GM18499 (cell line): ENCODE measurements at regions not wholly inside any gene's neighbourhood (a gene's known extent, or its start where the extent isn't known, plus 50 kb on each side); places are given as distances from the start of the nearest gene placed in this dataset.
"Not testable (repeated sequence)": the region's sequence is repeated elsewhere in the genome, so short reads cannot be mapped to it uniquely, and the experiment has no call there.

ENCODE experiments used
- ATAC-seq: cut with Tn5 transposase; IDR thresholded peaks from one replicate; pipeline ENCODE4 v1.9.1; 2021; ENCODE audit warnings: moderate number of reproducible peaks; ENCODE audit not compliant: insufficient read depth, unreplicated experiment

DNA sequence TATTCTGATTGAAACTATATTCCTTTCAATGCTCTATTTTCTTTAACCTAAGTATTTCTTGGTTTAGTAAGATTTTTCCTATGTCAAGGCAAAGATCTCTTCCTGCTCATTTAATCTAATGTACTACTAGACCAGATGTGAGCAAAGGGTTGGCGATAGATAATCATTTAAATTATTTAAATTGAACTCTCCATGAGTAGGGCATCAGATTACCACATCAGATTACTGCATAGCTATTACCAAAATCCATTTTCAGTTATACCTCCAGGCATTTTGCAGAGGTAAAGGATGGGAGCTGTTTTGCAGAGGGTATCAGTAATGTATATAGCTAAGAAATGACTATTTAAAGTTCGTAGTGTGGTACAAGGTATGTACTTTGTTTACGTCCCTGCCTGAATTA lies 607.9 kb downstream of the PTPRC start:
- ATAC-seq, result no peak

DNA sequence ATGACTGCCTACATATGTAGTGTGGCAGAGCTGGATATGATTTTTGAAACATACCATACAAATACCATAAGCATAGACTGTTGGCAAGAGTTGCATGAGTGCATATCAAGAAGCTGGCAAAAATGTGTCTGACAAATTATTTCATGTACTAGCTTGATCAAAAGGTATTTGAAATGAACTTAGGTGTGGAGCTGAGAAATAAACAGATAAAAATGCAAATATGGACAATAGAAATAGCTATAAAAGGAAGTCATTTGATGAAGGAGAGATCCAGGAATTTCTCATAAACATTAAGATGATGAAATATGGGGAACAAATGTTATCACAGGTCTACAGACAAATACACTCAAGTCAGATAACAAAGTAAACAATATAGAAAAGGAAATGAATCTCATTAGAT lies 609.1 kb downstream of the PTPRC start:
- no peak for ATAC-seq

DNA sequence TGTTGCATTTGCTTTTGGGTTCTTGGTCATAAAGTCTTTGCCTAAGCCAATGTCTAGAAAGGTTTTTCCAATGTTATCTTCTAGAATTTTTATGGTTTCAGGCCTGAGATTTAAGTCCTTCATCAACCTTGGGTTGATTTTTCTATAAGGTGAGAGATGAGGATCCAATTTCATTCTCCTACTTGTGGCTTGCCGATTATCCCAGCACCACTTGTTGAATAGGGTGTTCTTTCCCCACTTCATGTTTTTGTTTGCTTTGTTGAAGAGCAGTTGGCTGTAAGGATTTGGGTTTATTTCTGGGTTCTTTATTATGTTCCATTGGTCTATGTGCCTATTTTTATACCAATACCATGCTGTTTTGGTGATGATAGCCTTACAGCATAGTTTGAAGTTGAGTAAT lies 615.2 kb downstream of the PTPRC start:
- ATAC-seq, result not testable (repeated sequence)

DNA sequence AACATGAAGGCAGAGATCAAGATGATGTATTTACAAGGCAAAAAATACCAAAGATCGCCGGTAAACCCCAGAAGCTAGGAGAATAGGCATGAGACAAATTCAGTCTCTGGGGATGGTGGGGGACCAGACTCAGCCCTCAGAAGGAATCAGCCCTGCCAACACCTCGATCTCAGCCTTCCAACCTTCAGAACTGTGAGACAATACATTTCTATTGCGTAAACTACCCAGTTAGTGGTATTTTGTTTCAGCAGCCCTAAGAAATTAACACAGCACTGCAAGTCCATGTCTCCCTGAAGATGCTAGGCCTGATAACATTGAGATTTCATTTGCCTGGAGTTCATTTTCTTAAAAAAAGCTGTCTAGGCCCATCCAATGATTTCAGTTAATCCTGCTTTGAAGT lies 622.5 kb downstream of the PTPRC start:
- ATAC-seq, result no peak

DNA sequence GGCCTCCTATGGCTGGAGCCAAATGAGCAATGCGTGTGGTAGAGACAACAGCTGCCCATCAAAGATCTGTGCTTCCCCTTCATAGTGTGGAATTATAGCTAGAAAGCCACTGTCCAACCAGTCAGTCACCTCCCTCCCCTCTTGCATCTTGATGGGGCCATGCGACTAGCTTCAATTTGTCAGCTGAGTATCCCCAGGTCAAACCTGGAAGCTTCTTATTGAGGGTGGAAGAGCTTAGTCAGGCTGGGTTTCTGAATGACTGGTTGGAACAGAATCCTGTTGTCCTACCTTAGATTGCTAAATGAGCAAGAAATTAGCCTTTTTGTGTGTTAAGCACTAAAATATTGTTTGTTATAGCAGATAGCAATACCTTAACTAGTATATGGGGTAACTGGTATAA lies 625.4 kb downstream of the PTPRC start:
- no peak for ATAC-seq

- ATAC-seq, result no peak
These were observed 626.1 kb downstream of the PTPRC start for GRCh38 chr1:199264911-199265310.

GRCh38 chr1:199265319-199265718 lies 626.5 kb downstream of the PTPRC start:
- no peak for ATAC-seq

DNA sequence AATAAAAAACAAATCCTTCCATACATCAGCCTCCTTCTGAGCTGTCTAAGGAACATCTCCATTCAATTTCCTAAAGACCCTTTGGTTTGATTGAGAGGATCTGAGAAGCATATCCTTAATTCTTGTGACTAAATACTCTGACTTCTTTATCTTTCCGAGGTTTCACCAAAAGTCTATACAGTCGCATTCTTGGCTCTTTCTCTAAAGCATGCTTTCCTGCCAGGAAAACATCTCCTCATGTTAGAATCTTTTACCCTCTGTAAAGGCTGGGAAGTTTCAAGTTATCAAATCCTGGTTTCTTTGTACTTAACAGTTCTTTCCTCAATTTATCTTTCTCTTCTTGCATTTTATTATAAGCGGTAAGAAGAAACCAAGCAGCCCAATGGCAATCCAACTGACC lies 630.4 kb downstream of the PTPRC start:
- no peak for ATAC-seq

DNA sequence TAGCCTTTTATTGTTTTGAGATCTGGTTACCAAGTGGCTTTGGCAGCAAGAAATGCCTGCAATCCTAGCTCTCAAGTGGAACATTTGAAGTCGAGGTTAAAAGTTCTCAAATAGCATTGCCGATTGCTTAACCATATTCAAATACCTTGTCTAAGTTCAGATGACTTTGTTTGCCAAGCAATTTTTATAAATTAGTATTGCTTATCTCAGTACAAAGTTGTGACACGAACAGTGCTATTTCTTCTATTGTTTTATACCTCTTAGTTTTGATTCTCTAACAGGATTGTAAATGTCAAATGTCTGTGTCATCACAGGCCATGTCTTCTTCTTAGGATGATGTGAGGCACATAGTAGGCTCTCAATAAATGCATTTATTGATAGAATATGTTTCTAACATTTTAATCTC lies 633.3 kb downstream of the PTPRC start:
- no peak for ATAC-seq

- ATAC-seq, result peak; percentile 67
These were observed 633.8 kb downstream of the PTPRC start for GRCh38 chr1:199272628-199273086.

- ATAC-seq, result no peak
These were observed 635.1 kb downstream of the PTPRC start for GRCh38 chr1:199273837-199274379.

DNA sequence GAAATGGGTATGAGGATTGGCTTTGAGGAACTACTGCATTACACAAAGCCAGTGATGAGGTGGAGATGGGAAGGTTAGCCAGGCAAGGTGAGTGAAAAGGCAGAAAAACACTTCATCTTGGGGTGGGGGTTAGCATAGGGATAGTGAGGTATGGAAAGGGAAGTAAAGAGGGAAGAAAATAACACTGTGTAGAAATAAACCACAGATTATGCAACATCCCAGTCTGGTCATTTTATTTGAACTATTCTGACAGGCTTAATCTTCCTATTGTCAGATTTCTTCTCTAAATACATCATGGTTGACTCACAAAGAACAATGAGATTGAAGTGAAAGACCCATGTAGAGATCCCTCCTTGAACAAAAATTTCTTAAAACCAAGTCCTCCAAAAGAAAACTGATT lies 640.2 kb downstream of the PTPRC start:
- ATAC-seq, result no peak

DNA sequence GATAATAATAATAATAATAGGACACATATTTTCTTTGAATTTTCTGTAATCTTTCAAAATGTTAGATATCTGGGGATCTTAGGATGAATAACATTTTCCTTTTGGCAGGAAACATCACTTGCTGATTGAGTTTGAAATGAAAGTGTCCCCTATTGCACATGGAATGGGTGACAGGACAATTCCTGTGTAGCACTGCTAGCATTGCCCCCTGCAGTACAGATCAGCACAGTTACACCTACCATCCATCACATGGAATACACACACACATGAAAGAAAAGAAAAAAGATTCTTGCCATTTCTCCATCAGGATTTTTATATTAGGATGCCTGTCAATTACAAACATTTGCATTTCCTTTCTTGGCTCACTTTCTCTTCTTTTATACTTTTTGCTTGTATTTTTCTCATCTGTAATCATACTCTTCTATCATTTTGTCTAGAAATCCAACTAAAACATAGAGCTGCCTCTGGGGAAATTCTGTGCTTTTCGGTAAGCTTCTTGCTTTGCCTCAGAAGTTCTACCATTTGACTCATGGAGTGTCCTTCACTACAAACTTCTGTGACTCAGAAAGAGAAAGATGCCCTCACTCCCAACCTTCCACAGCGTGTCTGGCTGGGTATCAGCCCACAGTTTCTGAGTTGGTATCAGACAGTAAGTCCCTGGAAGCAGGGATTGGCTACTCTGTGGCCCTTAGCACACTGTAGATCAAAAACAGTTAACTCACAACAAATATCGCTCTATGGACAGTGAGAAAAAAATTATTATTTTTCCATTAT lies 641.2 kb downstream of the PTPRC start:
- ATAC-seq, result no peak

DNA sequence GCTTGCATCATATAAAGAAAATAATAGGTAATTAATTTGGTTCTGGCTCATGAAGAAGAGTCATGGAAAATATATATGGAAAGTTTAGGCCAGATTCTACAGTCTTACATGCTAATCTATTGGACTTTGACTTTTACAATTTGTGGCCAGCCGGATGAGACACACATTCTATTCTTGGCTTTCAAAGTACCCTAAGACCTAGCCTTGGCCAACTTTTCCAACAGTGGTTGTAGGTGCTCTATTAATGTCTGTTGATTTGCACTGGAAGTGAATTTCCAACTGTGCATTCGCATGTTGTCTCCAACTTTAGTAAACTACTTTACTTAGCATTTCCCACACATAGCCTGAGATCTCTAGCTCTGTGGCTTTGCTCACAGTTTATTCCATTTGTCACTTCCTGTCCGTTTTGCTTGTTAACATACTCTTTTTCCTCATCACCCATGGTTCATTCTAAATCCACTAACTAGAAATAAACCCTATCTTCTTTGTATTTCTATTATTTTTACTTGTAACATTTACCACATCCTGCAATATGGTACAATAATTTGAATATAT lies 644.0 kb downstream of the PTPRC start:
- ATAC-seq, result no peak

- ATAC-seq, result no peak
These were observed 645.0 kb downstream of the PTPRC start for GRCh38 chr1:199283794-199284193.

- ATAC-seq, result no peak
These were observed 648.4 kb downstream of the PTPRC start for GRCh38 chr1:199287206-199287605.

DNA sequence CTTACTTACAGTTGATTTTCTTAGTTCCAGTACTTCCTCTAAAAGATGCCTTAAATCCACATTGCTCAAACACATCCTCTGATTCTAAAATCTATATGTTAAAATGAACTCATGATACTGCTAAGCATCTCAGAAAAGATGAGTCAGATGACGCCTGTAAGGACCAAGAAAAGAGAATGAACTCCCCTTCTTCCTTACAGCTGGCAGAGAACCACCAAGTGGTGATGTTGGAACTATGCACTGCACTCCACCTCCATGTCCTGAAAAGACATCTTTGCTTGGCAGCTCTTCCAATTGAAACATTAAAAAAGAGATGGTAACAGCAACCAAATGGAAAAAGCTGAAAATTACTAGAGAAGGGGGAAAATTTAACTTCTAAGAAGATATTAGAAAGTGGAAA lies 648.8 kb downstream of the PTPRC start:
- ATAC-seq, result no peak

DNA sequence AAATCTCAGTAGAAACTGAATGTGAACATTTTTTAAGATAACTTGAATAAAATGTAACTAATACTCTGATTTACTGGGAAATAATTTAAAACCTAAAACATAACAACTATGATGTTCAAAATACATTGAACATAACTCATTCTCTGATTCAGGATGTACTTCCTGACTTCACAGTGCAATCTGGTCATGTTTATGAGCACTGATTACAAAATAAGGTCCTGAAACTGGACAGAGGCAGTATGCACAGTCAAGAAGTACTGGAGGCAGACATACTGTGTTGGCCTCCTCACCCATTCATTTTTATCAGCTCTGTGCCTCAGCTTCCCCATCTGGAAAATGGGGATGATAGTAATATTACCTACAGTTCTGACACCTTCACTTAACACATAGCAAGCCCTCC lies 651.3 kb downstream of the PTPRC start:
- ATAC-seq, result no peak

GRCh38 chr1:199291022-199291740 lies 652.3 kb downstream of the PTPRC start:
- no peak for ATAC-seq

- no peak for ATAC-seq
These were observed 654.1 kb downstream of the PTPRC start for GRCh38 chr1:199292896-199293295.

- ATAC-seq, result no peak
These were observed 656.3 kb downstream of the PTPRC start for GRCh38 chr1:199295107-199295506.
